ENCODE measurements at regions not wholly inside any gene's neighbourhood (a gene's known extent, or its start where the extent isn't known, plus 50 kb on each side); places are given as distances from the start of the nearest gene placed in this dataset.

- no peak for TF ChIP-seq TAF1 (IDR thresholded peaks at IDR 0.05; ENCODE audit: low read depth, low read length)
- TF ChIP-seq SIRT6 (IDR thresholded peaks at IDR 0.05; ENCODE audit: low read length), result no peak
- no peak for TF ChIP-seq JUND (IDR thresholded peaks at IDR 0.05; ENCODE audit: low read length)
- no peak for TF ChIP-seq MAFK (IDR thresholded peaks at IDR 0.05; ENCODE audit: low read depth, low read length)
Measured at GRCh38 chr10:109721453-109722064, 201.8 kb downstream of the XPNPEP1 start (continued).
